Epithelial cell of esophagus (primary cell): ENCODE measurements at regions not wholly inside any gene's neighbourhood (a gene's known extent, or its start where the extent isn't known, plus 50 kb on each side); places are given as distances from the start of the nearest gene placed in this dataset.
"Not testable (repeated sequence)": the region's sequence is repeated elsewhere in the genome, so short reads cannot be mapped to it uniquely, and the experiment has no call there.

Source experiments
- DNase-seq: peaks from one replicate; pipeline ENCODE4 v3.0.0; 2010; ENCODE audit warnings: low read depth
- H3K4me3 ChIP-seq: 2 replicates; pipeline ENCODE4 v1.5.1; 2011; ENCODE audit warnings: mild to moderate bottlenecking, low read length, control low read depth
- TF ChIP-seq, protein P1 (sequence below): IDR thresholded peaks from 2 replicates; pipeline ENCODE4 v1.5.1; 2011; ENCODE audit warnings: low read depth, mild to moderate bottlenecking, low read length, control low read depth, inconsistent platforms; ENCODE audit not compliant: insufficient read depth; ENCODE audit errors: missing control alignments

DNA sequence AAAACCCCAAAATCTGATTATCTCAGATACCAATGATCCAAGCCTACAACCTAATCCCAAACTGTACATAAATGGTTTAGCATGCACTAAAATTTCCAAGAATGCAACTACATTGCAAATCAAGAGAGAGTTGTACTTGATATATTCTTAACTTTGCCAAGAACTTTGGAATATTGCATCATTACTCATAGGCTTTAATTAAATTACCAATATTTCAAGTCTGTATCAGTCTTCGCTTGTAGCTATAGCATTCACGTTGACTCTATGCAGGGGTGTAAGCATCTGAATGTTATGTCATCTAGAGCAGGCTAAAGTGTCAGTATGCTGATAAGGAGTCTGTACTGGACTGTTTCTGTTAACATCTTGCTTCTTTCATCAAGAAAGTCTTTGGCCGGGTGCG is 56.3 kb downstream of the FOXI3 start:
- TF ChIP-seq, protein P1, sequence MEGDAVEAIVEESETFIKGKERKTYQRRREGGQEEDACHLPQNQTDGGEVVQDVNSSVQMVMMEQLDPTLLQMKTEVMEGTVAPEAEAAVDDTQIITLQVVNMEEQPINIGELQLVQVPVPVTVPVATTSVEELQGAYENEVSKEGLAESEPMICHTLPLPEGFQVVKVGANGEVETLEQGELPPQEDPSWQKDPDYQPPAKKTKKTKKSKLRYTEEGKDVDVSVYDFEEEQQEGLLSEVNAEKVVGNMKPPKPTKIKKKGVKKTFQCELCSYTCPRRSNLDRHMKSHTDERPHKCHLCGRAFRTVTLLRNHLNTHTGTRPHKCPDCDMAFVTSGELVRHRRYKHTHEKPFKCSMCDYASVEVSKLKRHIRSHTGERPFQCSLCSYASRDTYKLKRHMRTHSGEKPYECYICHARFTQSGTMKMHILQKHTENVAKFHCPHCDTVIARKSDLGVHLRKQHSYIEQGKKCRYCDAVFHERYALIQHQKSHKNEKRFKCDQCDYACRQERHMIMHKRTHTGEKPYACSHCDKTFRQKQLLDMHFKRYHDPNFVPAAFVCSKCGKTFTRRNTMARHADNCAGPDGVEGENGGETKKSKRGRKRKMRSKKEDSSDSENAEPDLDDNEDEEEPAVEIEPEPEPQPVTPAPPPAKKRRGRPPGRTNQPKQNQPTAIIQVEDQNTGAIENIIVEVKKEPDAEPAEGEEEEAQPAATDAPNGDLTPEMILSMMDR: no peak
- DNase-seq: no peak
- no peak overlapping the region for H3K4me3 ChIP-seq

DNA sequence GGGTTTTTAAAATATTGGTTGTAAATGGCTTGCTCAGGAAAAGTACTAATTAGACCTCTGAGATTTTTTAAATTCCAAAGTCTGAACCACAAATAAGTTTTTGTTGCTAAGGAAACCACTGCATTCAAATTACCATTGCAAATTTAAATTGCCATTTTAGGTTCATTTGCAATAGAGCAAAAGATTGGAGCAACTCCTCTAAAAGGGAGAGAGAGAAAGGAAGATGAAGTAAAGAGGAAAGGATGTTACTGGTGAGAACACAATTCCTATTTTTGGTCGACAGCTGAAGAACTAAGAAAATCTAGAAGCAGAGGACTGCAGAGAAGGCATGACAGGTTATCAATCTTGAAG is 74.9 kb downstream of the FOXI3 start:
- DNase-seq: no peak
- TF ChIP-seq, protein P1: no peak
- H3K4me3 ChIP-seq: no peak overlapping the region

DNA sequence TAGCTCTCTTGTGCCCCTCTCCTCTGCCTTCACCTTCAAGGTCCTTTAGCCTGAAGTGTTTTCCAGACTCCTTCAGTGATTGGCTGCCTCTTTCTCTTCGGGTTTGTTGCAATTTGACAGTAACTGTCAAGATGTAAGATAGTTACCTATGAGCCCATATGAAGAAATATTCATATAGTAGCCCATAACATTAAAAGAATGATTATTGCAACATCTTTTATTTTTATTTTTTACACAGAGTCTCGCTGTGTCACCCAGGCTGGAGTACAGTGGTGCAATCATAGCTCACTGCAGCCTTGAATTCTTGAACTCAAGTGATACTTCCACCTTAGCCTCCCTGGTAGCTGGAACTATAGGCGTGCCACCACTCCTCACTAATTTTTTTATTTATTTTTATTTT is 80.5 kb downstream of the FOXI3 start:
- no peak for DNase-seq
- TF ChIP-seq, protein P1: no peak
- H3K4me3 ChIP-seq: no peak overlapping the region

DNA sequence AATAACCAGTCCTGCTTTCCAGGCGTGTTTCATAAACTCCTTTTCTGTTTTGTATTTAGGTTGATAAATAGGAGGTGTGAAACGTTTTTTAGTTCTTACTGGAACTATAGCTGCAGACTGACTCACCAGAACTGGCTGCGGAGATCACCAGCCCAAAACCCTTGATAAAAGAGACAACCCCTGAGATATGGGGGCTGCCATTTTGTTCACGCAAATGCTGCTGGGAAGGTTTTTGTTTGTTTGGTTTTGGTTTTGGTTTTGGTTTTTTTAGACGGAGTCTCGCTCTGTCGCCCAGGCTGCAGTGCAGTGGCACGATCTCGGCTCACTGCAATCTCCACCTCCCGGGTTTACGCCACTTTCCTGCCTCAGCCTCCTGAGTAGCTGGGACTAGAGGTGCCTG is 87.1 kb downstream of the FOXI3 start:
- DNase-seq, H3K4me3 ChIP-seq: not testable (repeated sequence)

DNA sequence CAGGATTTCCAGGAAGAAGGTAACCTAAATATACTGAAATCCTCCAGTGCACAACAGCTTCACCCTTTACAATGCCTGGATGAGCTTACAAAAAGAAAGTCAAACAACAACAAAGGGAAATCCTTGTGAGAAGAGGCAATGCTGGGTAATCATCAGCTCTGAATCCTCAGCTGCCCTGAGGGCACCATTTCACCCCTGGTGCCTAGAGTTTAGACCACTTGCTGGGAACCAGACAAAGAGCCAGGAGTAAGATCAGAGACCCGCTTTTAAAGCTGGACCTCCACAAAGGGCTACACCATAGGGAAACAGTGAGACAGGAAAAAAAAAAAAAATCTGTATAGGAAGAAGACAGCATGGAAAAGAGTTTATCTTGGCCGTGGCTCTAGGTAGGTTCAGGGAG is 97.0 kb downstream of the FOXI3 start:
- TF ChIP-seq, protein P1: no peak
- no peak overlapping the region for H3K4me3 ChIP-seq
- DNase-seq: no peak

DNA sequence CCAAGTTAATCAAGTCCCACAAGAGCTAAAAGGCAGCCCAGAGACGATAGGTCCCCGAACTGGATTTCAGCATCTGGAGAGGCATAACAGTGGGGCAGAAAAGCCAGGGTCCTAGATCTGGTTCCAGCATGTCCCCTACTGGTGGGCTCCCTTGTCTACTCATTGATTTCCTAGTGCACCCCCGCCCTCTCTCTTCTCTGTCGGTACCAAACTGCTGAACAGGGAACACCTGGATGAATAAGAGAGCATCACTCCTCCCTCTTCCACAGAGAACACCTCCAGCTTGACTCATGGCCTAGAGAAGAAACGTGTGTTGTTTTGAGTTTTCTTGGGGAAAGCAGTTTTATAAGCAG is 101.3 kb downstream of the FOXI3 start:
- no peak overlapping the region for H3K4me3 ChIP-seq
- peak; percentile 11 for DNase-seq
- TF ChIP-seq, protein P1: no peak

DNA sequence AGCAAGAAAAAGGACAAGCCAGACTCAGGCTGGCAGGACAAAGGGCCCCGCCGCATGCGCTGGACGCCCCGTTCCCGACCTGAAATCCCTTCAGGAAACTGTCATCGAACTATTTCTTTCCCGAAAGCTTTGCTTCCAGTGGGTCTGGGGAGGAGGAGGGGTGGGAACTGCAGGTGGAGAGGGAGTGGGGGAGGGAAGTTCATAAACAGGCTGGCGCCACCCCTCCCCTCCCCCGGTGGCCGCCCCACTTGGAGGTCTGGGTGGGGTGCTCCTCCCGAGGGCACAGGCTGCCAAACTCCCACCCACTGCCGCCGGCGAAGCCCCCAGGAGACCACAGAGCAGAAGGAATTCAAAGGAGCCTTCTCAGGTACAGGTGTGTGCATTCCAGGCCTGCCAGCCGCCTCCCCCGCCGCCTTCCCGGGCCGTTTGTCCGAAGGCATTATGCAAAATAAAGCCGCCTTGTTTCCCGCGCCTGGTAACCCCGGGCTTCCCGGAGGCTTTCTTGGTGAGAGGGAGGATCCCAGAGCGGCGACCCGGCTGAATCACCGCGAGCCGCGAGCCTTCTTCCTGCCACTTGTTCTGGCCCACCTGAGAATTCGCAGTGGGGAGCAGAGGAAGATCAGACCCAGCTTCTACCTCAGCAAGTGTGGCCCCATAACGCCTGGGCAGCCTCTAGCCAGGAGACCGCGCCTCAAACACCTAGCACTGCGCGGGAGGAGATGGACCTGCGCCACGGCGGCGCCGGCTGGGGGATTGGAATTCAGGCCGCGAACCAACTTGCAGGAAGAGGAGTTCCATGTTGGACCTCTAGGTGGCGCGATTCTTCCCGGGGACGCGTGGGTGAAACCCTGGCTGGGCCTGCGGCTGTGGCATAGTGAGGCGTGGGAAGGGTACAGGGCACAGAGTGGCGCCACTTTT is 101.9 kb downstream of the FOXI3 start:
- peak; percentile 58 for DNase-seq
- H3K4me3 ChIP-seq: peak overlapping the region; percentile 25
- TF ChIP-seq, protein P1: peak; percentile 74
